HepG2 (cell line): ENCODE measurements at regions not wholly inside any gene's neighbourhood (a gene's known extent, or its start where the extent isn't known, plus 50 kb on each side); places are given as distances from the start of the nearest gene placed in this dataset.

ENCODE experiments used
- ATAC-seq: fragments of 200-7000 bp; cut with Tn5 transposase; 3 replicates; pipeline ENCODE4 v1.9.1; 2020; ENCODE audit warnings: mild to moderate bottlenecking, moderate library complexity
- BruUV-seq: library from RNA; stranded (reverse); fragments of 400-500 nt; replicated peaks from 2 replicates; lab custom pipeline; 2021; lab: Mats Ljungman, UMichigan
- CTCF ChIA-PET: fragments of 300-600 bp; formaldehyde crosslinking; extraction: SDS; loops from one replicate; lab custom pipeline; 2021; ENCODE audit warnings: low total read pairs, inconsistent platforms, low intra/inter-chr PET ratio; lab: Yijun Ruan, JAX
- POLR2A ChIA-PET: fragments of 350-600 bp; sonication (Branson Sonifier 250); formaldehyde crosslinking; loops from one replicate; lab custom pipeline; 2020; ENCODE audit warnings: antibody characterized with exemption, inconsistent platforms; lab: Yijun Ruan, JAX
- DNase-seq: peaks from one replicate; pipeline ENCODE4 v3.0.0-alpha.2; 2015; ENCODE audit warnings: low spot score
- FAIRE-seq: peaks from 3 replicates; lab custom pipeline; 2011; peaks lifted over from hg19 to GRCh38; lab: Jason Lieb, UNC
- H2AFZ ChIP-seq: one replicate; pipeline ENCODE4 v1.6.1; 2011; ENCODE audit warnings: low read length, inconsistent platforms
- H3K27ac ChIP-seq: fragments of 300-600 bp; 3 replicates; pipeline ENCODE4 v1.8.0; 2011; ENCODE audit warnings: mixed run types, mild to moderate bottlenecking, mixed read lengths, low read length, inconsistent platforms; ENCODE audit not compliant: insufficient read depth; ENCODE audit errors: extremely low read length
- H3K27me3 ChIP-seq, 2 experiments: fragments of 200-600 bp in 1 of 2; 2 replicates in 1 of 2; 3 replicates in 1 of 2; pipeline versions ENCODE4 v1.6.0 to v1.8.0; 2011; ENCODE audit warnings: low read length in 2 of 2, mild to moderate bottlenecking in 2 of 2, moderate library complexity in 2 of 2, inconsistent platforms in 1 of 2; ENCODE audit not compliant: insufficient read depth in 2 of 2, control insufficient read depth in 1 of 2
- H3K36me3 ChIP-seq, 2 experiments: fragments of 200-600 bp in 1 of 2; replicated peaks in 1 of 2; 2 replicates in 1 of 2; 3 replicates in 1 of 2; pipeline versions ENCODE4 v1.5.1 to v1.8.0; 2011; ENCODE audit warnings: low read length in 2 of 2, inconsistent platforms in 1 of 2; ENCODE audit not compliant: insufficient read depth in 2 of 2, control insufficient read depth in 1 of 2
- H3K4me1 ChIP-seq: 2 replicates; pipeline ENCODE4 v1.5.1; 2012; ENCODE audit warnings: low read length, inconsistent platforms; ENCODE audit not compliant: insufficient read depth
- H3K4me2 ChIP-seq: 2 replicates; pipeline ENCODE4 v1.6.0; 2011; ENCODE audit warnings: low read depth, low read length, inconsistent platforms
- H3K4me3 ChIP-seq, 3 experiments: fragments of 200-600 bp in 1 of 3; sonication (generic), shearing (Covaris generic) in 1 of 3; replicated peaks in 1 of 3; 2 replicates each; pipeline ENCODE4 v1.5.1; 2011 to 2016; ENCODE audit warnings: low read length in 3 of 3, inconsistent platforms in 2 of 3, low read depth in 2 of 3, mild to moderate bottlenecking in 2 of 3, control low read depth in 1 of 3, mixed read lengths in 1 of 3; ENCODE audit not compliant: insufficient read depth in 1 of 3
- H3K79me2 ChIP-seq: one replicate; pipeline ENCODE4 v1.6.1; 2011; ENCODE audit warnings: low read length, inconsistent platforms; ENCODE audit not compliant: insufficient read depth
- H3K9ac ChIP-seq: 2 replicates; pipeline ENCODE4 v1.6.0; 2011; ENCODE audit warnings: mild to moderate bottlenecking, low read depth, low read length, inconsistent platforms; ENCODE audit not compliant: insufficient read depth
- H3K9me3 ChIP-seq: 2 replicates; pipeline ENCODE4 v1.5.1; 2012; ENCODE audit warnings: mild to moderate bottlenecking, low read length
- H4K20me1 ChIP-seq: 2 replicates; pipeline ENCODE4 v1.6.0; 2011; ENCODE audit warnings: inconsistent platforms, mild to moderate bottlenecking, low read length, moderate library complexity; ENCODE audit not compliant: insufficient read depth
- ARID2 ChIP-seq: sonication (generic); formaldehyde crosslinking; IDR thresholded peaks from 2 replicates; pipeline ENCODE4 v1.8.1; 2022; ENCODE audit warnings: mild to moderate bottlenecking, missing genetic modification reagents, borderline replicate concordance
- CEBPG ChIP-seq: IDR thresholded peaks from 2 replicates; pipeline ENCODE4 v1.6.1; 2016
- GLI4 ChIP-seq: sonication (generic); formaldehyde crosslinking; IDR thresholded peaks from 2 replicates; pipeline ENCODE4 v1.5.1; 2020; ENCODE audit warnings: missing genetic modification reagents, mild to moderate bottlenecking, moderate library complexity, borderline replicate concordance
- HOXD1 ChIP-seq: sonication (generic); formaldehyde crosslinking; IDR thresholded peaks from 2 replicates; pipeline ENCODE4 v1.5.0; 2020; ENCODE audit warnings: missing genetic modification reagents
- MATR3 ChIP-seq: sonication (generic); formaldehyde crosslinking; IDR thresholded peaks from 2 replicates; pipeline ENCODE4 v1.4.0; 2020; ENCODE audit warnings: missing genetic modification reagents
- RFXANK ChIP-seq: IDR thresholded peaks from 2 replicates; pipeline ENCODE4 v1.6.1; 2016
- U2AF1 ChIP-seq: fragments of 200-400 bp; formaldehyde crosslinking; optimal IDR thresholded peaks from 2 replicates; pipeline ENCODE3; 2017; ENCODE audit warnings: mild to moderate bottlenecking, low read depth, low read length
- ZNF205 ChIP-seq: IDR thresholded peaks from 2 replicates; pipeline ENCODE4 v1.6.1; 2018; ENCODE audit warnings: missing biosample characterization, missing genetic modification reagents
- ZNF431 ChIP-seq: sonication (generic); formaldehyde crosslinking; IDR thresholded peaks from 2 replicates; pipeline ENCODE4 v1.9.0; 2022; ENCODE audit warnings: missing genetic modification reagents, low read depth, mild to moderate bottlenecking, borderline replicate concordance
- ZNF503 ChIP-seq: sonication (generic); formaldehyde crosslinking; IDR thresholded peaks from 2 replicates; pipeline ENCODE4 v1.4.0; 2020; ENCODE audit warnings: missing genetic modification reagents
- ZSCAN31 ChIP-seq: sonication (generic); formaldehyde crosslinking; IDR thresholded peaks from 2 replicates; pipeline ENCODE4 v1.5.0; 2020; ENCODE audit warnings: low read depth, mild to moderate bottlenecking, missing genetic modification reagents
- WGBS: methylation state at CpG from one replicate; pipeline ENCODE4 v1.1.6; 2017; ENCODE audit warnings: low lambda C conversion rate; 5-methylcytosine and 5-hydroxymethylcytosine counted together
- in situ Hi-C: cut with HindIII; loops from 2 replicates; pipeline ENCODE4 v1.10.0; 2017; ENCODE audit warnings: low pct_unique_long_range_greater_than_20kb; ENCODE audit not compliant: extremely low pct_ligation_motif_present
- intact Hi-C: fragments of 100-400 bp; cut with micrococcal nuclease; formaldehyde crosslinking; loops from one replicate; pipeline ENCODE4 v1.10.0; 2022; ENCODE audit not compliant: unreplicated experiment

- Histone ChIP-seq H3K4me3 (no peak overlapping the region), H3K4me1 (no peaks in the 10 kb centered on the region), H3K27ac (no peak overlapping the region), H3K9me3 (no peaks in the 10 kb centered on the region), H3K36me3 (no peaks in the 10 kb centered on the region), H3K79me2 (no peaks in the 10 kb centered on the region), H2AFZ (no peak overlapping the region), H3K4me2 (no peak overlapping the region), H4K20me1 (no peaks in the 10 kb centered on the region), H3K9ac (no peak overlapping the region), H3K27me3 (no peaks in the 10 kb centered on the region)
- 0% methylated on average over 1 of the region's 1 CpG for whole genome bisulfite sequencing
- FAIRE-seq, result no peak
- intact Hi-C loops (no loop called here), in situ Hi-C loops (no loop called here)
- DNase-seq, result no peak
- POLR2A ChIA-PET, result no interaction called here
- ATAC-seq, result no peak
- BruUV-seq, result no TSS peak
- CTCF ChIA-PET, result no interaction called here
- TF ChIP-seq ZSCAN31 (CRISPR knock-in tag) (no peak), GLI4 (no peak), ZNF205 (no peak), HOXD1 (CRISPR knock-in tag) (no peak), ZNF503 (CRISPR knock-in tag) (no peak), U2AF1 (no peak), ZNF431 (CRISPR knock-in tag) (no peak), MATR3 (no peak), RFXANK (CRISPR knock-in tag) (no peak), ARID2 (CRISPR knock-in tag) (no peak), CEBPG (no peak)
Measured at GRCh38 chr10:60719721-60720120, 58.6 kb upstream of the CDK1 start.
